ENCODE measurements at regions not wholly inside any gene's neighbourhood (a gene's known extent, or its start where the extent isn't known, plus 50 kb on each side); places are given as distances from the start of the nearest gene placed in this dataset.
"Not testable (repeated sequence)": the region's sequence is repeated elsewhere in the genome, so short reads cannot be mapped to it uniquely, and the experiment has no call there.

GRCh38 chr12:131432532-131433260 lies 278.2 kb upstream of the SFSWAP start:
- no peak for TF ChIP-seq CTCF (IDR thresholded peaks at IDR 0.05; ENCODE audit: unreplicated experiment)
- Mint-ChIP-seq H3K4me1 (peaks cover 8% of the 10 kb centered on the region), H3K27ac (no peak overlapping the region), H3K9me3 (no peaks in the 10 kb centered on the region), H3K36me3 (no peaks in the 10 kb centered on the region), H3K4me3 (no peak overlapping the region), H3K27me3 (ENCODE audit: low read depth) (peaks cover 71% of the 10 kb centered on the region)
- no peak for DNase-seq (ENCODE audit: low spot score in 2 of 2, unreplicated experiment in 2 of 2)

GRCh38 chr12:131434208-131435125 lies 276.4 kb upstream of the SFSWAP start:
- Mint-ChIP-seq H3K9me3 (no peaks in the 10 kb centered on the region), H3K27me3 (ENCODE audit: low read depth) (peaks cover 72% of the 10 kb centered on the region), H3K36me3 (no peaks in the 10 kb centered on the region), H3K27ac (no peak overlapping the region), H3K4me3 (no peak overlapping the region), H3K4me1 (peaks cover 3% of the 10 kb centered on the region)
- no peak for TF ChIP-seq CTCF (IDR thresholded peaks at IDR 0.05; ENCODE audit: unreplicated experiment)
- no peak for DNase-seq (ENCODE audit: low spot score in 2 of 2, unreplicated experiment in 2 of 2)

GRCh38 chr12:131436922-131437705 lies 273.8 kb upstream of the SFSWAP start:
- Mint-ChIP-seq H3K4me3 (no peak overlapping the region), H3K27ac (no peak overlapping the region)
- TF ChIP-seq CTCF (IDR thresholded peaks at IDR 0.05; ENCODE audit: unreplicated experiment) = no peak

GRCh38 chr12:131437706-131438492 lies 273.0 kb upstream of the SFSWAP start:
- no peak for DNase-seq (ENCODE audit: low spot score in 2 of 2, unreplicated experiment in 2 of 2)
- Mint-ChIP-seq H3K36me3 (no peaks in the 10 kb centered on the region), H3K27me3 (ENCODE audit: low read depth) (peaks cover 45% of the 10 kb centered on the region), H3K9me3 (no peaks in the 10 kb centered on the region), H3K27ac (no peak overlapping the region), H3K4me1 (no peaks in the 10 kb centered on the region), H3K4me3 (no peak overlapping the region)
- no peak for TF ChIP-seq CTCF (IDR thresholded peaks at IDR 0.05; ENCODE audit: unreplicated experiment)

More at GRCh38 chr12:131436922-131437705, 273.8 kb upstream of the SFSWAP start:
- Mint-ChIP-seq H3K4me1 (no peaks in the 10 kb centered on the region), H3K9me3 (no peaks in the 10 kb centered on the region), H3K36me3 (no peaks in the 10 kb centered on the region), H3K27me3 (ENCODE audit: low read depth) (peaks cover 51% of the 10 kb centered on the region)
- no peak for DNase-seq (ENCODE audit: low spot score in 2 of 2, unreplicated experiment in 2 of 2)

GRCh38 chr12:131438493-131438835 lies 272.4 kb upstream of the SFSWAP start:
- not testable (repeated sequence) for H3K36me3 Mint-ChIP-seq, H3K27ac Mint-ChIP-seq, H3K4me1 Mint-ChIP-seq, H3K4me3 Mint-ChIP-seq, H3K9me3 Mint-ChIP-seq
- peak in 1 of 2 experiments; percentile 16 for DNase-seq (ENCODE audit: low spot score in 2 of 2, unreplicated experiment in 2 of 2)
- H3K27me3 Mint-ChIP-seq (ENCODE audit: low read depth) = peaks cover 45% of the 10 kb centered on the region
